Trophoblast cell (in vitro differentiated cells and primary cell): ENCODE measurements at regions not wholly inside any gene's neighbourhood (a gene's known extent, or its start where the extent isn't known, plus 50 kb on each side); places are given as distances from the start of the nearest gene placed in this dataset.
"Not testable (repeated sequence)": the region's sequence is repeated elsewhere in the genome, so short reads cannot be mapped to it uniquely, and the experiment has no call there.

Experiments
- DNase-seq, 2 donors: peaks; one replicate each; pipeline ENCODE4 v3.0.0-alpha.2; 2016
- H2AFZ ChIP-seq: 2 replicates; pipeline ENCODE4 v1.6.1; 2013; ENCODE audit warnings: low read length, moderate library complexity, mild to moderate bottlenecking; ENCODE audit not compliant: insufficient read depth, poor library complexity
- H2AK5ac ChIP-seq: 2 replicates; pipeline ENCODE4 v1.6.1; 2013; ENCODE audit warnings: mild to moderate bottlenecking, low read length
- H2BK120ac ChIP-seq: 2 replicates; pipeline ENCODE4 v1.6.1; 2013; ENCODE audit warnings: low read length, mild to moderate bottlenecking, moderate library complexity; ENCODE audit not compliant: insufficient read depth, poor library complexity
- H2BK12ac ChIP-seq: 2 replicates; pipeline ENCODE4 v1.6.1; 2013; ENCODE audit warnings: mild to moderate bottlenecking, low read length, moderate library complexity
- H2BK5ac ChIP-seq: 2 replicates; pipeline ENCODE4 v1.6.1; 2013; ENCODE audit warnings: low read length, low read depth, moderate library complexity, mild to moderate bottlenecking; ENCODE audit not compliant: poor library complexity
- H3K14ac ChIP-seq: 2 replicates; pipeline ENCODE4 v1.6.1; 2013; ENCODE audit warnings: mild to moderate bottlenecking, low read length
- H3K18ac ChIP-seq: 2 replicates; pipeline ENCODE4 v1.6.1; 2013; ENCODE audit warnings: mild to moderate bottlenecking, low read length
- H3K23ac ChIP-seq: 2 replicates; pipeline ENCODE4 v1.6.1; 2013; ENCODE audit warnings: low read length
- H3K27ac ChIP-seq: 2 replicates; pipeline ENCODE4 v1.5.1; 2013; ENCODE audit warnings: low read depth, mild to moderate bottlenecking, inconsistent platforms, low read length, moderate library complexity
- H3K27me3 ChIP-seq: 2 replicates; pipeline ENCODE4 v1.6.1; 2013; ENCODE audit warnings: inconsistent platforms, mild to moderate bottlenecking, low read length, moderate library complexity; ENCODE audit not compliant: insufficient read depth
- H3K36me3 ChIP-seq, 2 experiments: 1 replicate in 1 of 2; 2 replicates in 1 of 2; pipeline ENCODE4 v1.6.1; 2013; ENCODE audit warnings: low read length in 2 of 2, mild to moderate bottlenecking in 2 of 2, moderate library complexity in 1 of 2; ENCODE audit not compliant: insufficient read depth in 2 of 2, control insufficient read depth in 1 of 2
- H3K4ac ChIP-seq: 2 replicates; pipeline ENCODE4 v1.6.1; 2013; ENCODE audit warnings: low read depth, mild to moderate bottlenecking, low read length, moderate library complexity
- H3K4me1 ChIP-seq, 2 experiments: 1 replicate in 1 of 2; 2 replicates in 1 of 2; pipeline ENCODE4 v1.6.1; 2013; ENCODE audit warnings: low read length in 2 of 2, mild to moderate bottlenecking in 2 of 2, moderate library complexity in 1 of 2; ENCODE audit not compliant: insufficient read depth in 2 of 2, control insufficient read depth in 1 of 2
- H3K4me2 ChIP-seq: 2 replicates; pipeline ENCODE4 v1.6.1; 2013; ENCODE audit warnings: inconsistent platforms, mild to moderate bottlenecking, low read length, moderate library complexity
- H3K4me3 ChIP-seq: 2 replicates; pipeline ENCODE4 v1.5.1; 2013; ENCODE audit warnings: mild to moderate bottlenecking, low read depth, low read length, inconsistent platforms
- H3K79me1 ChIP-seq: one replicate; pipeline ENCODE4 v1.6.1; 2013; ENCODE audit warnings: low read length
- H3K79me2 ChIP-seq: 2 replicates; pipeline ENCODE4 v1.6.1; 2013; ENCODE audit warnings: low read length, mild to moderate bottlenecking; ENCODE audit not compliant: control insufficient read depth, insufficient read depth, poor library complexity
- H3K9ac ChIP-seq: 2 replicates; pipeline ENCODE4 v1.6.1; 2013; ENCODE audit warnings: mild to moderate bottlenecking, low read length
- H3K9me3 ChIP-seq: 2 replicates; pipeline ENCODE4 v1.6.1; 2013; ENCODE audit warnings: low read depth, mild to moderate bottlenecking, control low read depth, inconsistent platforms, low read length; ENCODE audit not compliant: insufficient read depth
- H4K12ac ChIP-seq: 2 replicates; pipeline ENCODE4 v1.6.1; 2013; ENCODE audit warnings: low read depth, mild to moderate bottlenecking, low read length, moderate library complexity
- H4K8ac ChIP-seq: 2 replicates; pipeline ENCODE4 v1.6.1; 2013; ENCODE audit warnings: low read depth, mild to moderate bottlenecking, low read length, moderate library complexity
- H4K91ac ChIP-seq: one replicate; pipeline ENCODE4 v1.6.1; 2013; ENCODE audit warnings: low read depth, mild to moderate bottlenecking, low read length, moderate library complexity
- WGBS: extraction: QIAGEN DNeasy Blood & Tissue Kit; methylation state at CpG from one replicate; pipeline ENCODE4 v1.1.7; 2013; ENCODE audit warnings: missing lambda C conversion rate; ENCODE audit not compliant: insufficient read length, insufficient coverage; ENCODE audit errors: extremely low coverage; 5-methylcytosine and 5-hydroxymethylcytosine counted together

GRCh38 chrX:3788494-3789233 is 75.2 kb upstream of the PRKX start:
- no peak overlapping the region for H4K91ac ChIP-seq
- DNase-seq: no peak
- whole genome bisulfite sequencing: no CpG with 5 or more reads among the region's 10 CpGs
- peaks cover 0 to 7% of the 10 kb centered on the region in 2 experiments for H3K4me1 ChIP-seq
- H2AFZ ChIP-seq: no peak overlapping the region
- no peak overlapping the region for H3K4ac ChIP-seq
- H3K27me3 ChIP-seq: no peaks in the 10 kb centered on the region
- H3K36me3 ChIP-seq: no peaks in the 10 kb centered on the region
- no peak overlapping the region for H3K14ac ChIP-seq
- H3K23ac ChIP-seq: no peak overlapping the region
- no peak overlapping the region for H3K18ac ChIP-seq
- H2BK12ac ChIP-seq: no peak overlapping the region
- no peaks in the 10 kb centered on the region for H3K79me2 ChIP-seq
- no peaks in the 10 kb centered on the region for H3K79me1 ChIP-seq
- H4K8ac ChIP-seq: no peak overlapping the region
- no peak overlapping the region for H4K12ac ChIP-seq
- no peaks in the 10 kb centered on the region for H3K9me3 ChIP-seq
- no peak overlapping the region for H3K27ac ChIP-seq
- H2BK120ac ChIP-seq: no peak overlapping the region
- H3K4me2 ChIP-seq: peak overlapping the region; percentile 65
- H3K9ac ChIP-seq: no peak overlapping the region
- H2BK5ac ChIP-seq: no peak overlapping the region
- H3K4me3 ChIP-seq: no peak overlapping the region
- no peak overlapping the region for H2AK5ac ChIP-seq

- DNase-seq: no peak
- H2BK5ac ChIP-seq: no peak overlapping the region
- no peak overlapping the region for H3K23ac ChIP-seq
- no peak overlapping the region for H3K18ac ChIP-seq
- peak overlapping the region; percentile 19 for H3K4me2 ChIP-seq
- H3K36me3 ChIP-seq: no peaks in the 10 kb centered on the region
- peak overlapping the region; percentile 62 for H3K27ac ChIP-seq
- H4K12ac ChIP-seq: no peak overlapping the region
- no peak overlapping the region for H3K4ac ChIP-seq
- H4K91ac ChIP-seq: no peak overlapping the region
- no peak overlapping the region for H3K4me3 ChIP-seq
- H3K79me1 ChIP-seq: no peaks in the 10 kb centered on the region
- no peak overlapping the region for H2AK5ac ChIP-seq
- no peak overlapping the region for H3K9ac ChIP-seq
- no peak overlapping the region for H2AFZ ChIP-seq
- whole genome bisulfite sequencing: no CpG with 5 or more reads among the region's 4 CpGs
- H3K27me3 ChIP-seq: no peaks in the 10 kb centered on the region
- H3K4me1 ChIP-seq: peaks cover 0 to 7% of the 10 kb centered on the region in 2 experiments
- H4K8ac ChIP-seq: no peak overlapping the region
- H3K14ac ChIP-seq: no peak overlapping the region
- H3K79me2 ChIP-seq: no peaks in the 10 kb centered on the region
- H2BK120ac ChIP-seq: no peak overlapping the region
- peak overlapping the region; percentile 31 for H2BK12ac ChIP-seq
- no peaks in the 10 kb centered on the region for H3K9me3 ChIP-seq
These were observed 74.4 kb upstream of the PRKX start for GRCh38 chrX:3787856-3788255.

- no CpG with 5 or more reads among the region's 2 CpGs for WGBS
- not testable (repeated sequence) for H3K4me2 ChIP-seq, H3K4ac ChIP-seq, H4K12ac ChIP-seq, H3K4me1 ChIP-seq, H3K27me3 ChIP-seq, H3K18ac ChIP-seq, DNase-seq, H3K79me1 ChIP-seq, H3K14ac ChIP-seq, H3K27ac ChIP-seq, H2BK5ac ChIP-seq, H3K4me3 ChIP-seq, H3K9ac ChIP-seq, H2BK120ac ChIP-seq, H2BK12ac ChIP-seq, H2AFZ ChIP-seq, H4K8ac ChIP-seq, H2AK5ac ChIP-seq, H3K36me3 ChIP-seq, H3K9me3 ChIP-seq, H4K91ac ChIP-seq, H3K79me2 ChIP-seq, H3K23ac ChIP-seq
These were observed 72.4 kb upstream of the PRKX start for GRCh38 chrX:3785822-3786221.

- Histone ChIP-seq H2BK5ac (no peak overlapping the region), H3K36me3 (no peaks in the 10 kb centered on the region)
- WGBS: no CpG with 5 or more reads among the region's 1 CpG
These were observed 67.1 kb upstream of the PRKX start for GRCh38 chrX:3780564-3780963.

More at GRCh38 chrX:3780564-3780963, 67.1 kb upstream of the PRKX start:
- Histone ChIP-seq H4K91ac (no peak overlapping the region), H3K27me3 (no peaks in the 10 kb centered on the region), H3K79me1 (peaks cover 3% of the 10 kb centered on the region), H3K9ac (no peak overlapping the region), H3K27ac (no peak overlapping the region), H3K4me3 (no peak overlapping the region), H4K8ac (no peak overlapping the region), H3K4ac (no peak overlapping the region), H2BK120ac (no peak overlapping the region), H3K14ac (no peak overlapping the region), H2AK5ac (no peak overlapping the region), H2BK12ac (no peak overlapping the region), H2AFZ (no peak overlapping the region), H3K4me2 (no peak overlapping the region), H3K4me1 (peaks cover 0 to 4% of the 10 kb centered on the region in 2 experiments), H3K9me3 (no peaks in the 10 kb centered on the region), H4K12ac (no peak overlapping the region), H3K18ac (no peak overlapping the region), H3K23ac (no peak overlapping the region), H3K79me2 (no peaks in the 10 kb centered on the region)
- DNase-seq: no peak
